AG04450 (cell line): ENCODE measurements at regions not wholly inside any gene's neighbourhood (a gene's known extent, or its start where the extent isn't known, plus 50 kb on each side); places are given as distances from the start of the nearest gene placed in this dataset.

ENCODE experiments used
- CTCF ChIA-PET: fragments of 300-600, 350-600 bp; formaldehyde crosslinking; extraction: SDS; loops from one replicate; lab custom pipeline; 2022; ENCODE audit warnings: antibody characterized with exemption, inconsistent platforms; lab: Charles Lee
- POLR2A ChIA-PET: fragments of 350-600 bp; formaldehyde crosslinking; extraction: SDS; loops from one replicate; lab custom pipeline; 2021; ENCODE audit warnings: antibody characterized with exemption, inconsistent platforms; lab: Yijun Ruan, JAX
- DNase-seq: peaks from one replicate; pipeline ENCODE4 v3.0.0-alpha.2; 2011; ENCODE audit warnings: low read depth, low spot score
- H3K27ac ChIP-seq: one replicate; pipeline ENCODE4 v1.5.1; 2012; ENCODE audit warnings: low read depth, low read length, control low read depth
- H3K27me3 ChIP-seq: one replicate; pipeline ENCODE4 v1.6.0; 2012; ENCODE audit warnings: low read length; ENCODE audit not compliant: control insufficient read depth, insufficient read depth
- H3K4me3 ChIP-seq: 2 replicates; pipeline ENCODE4 v1.5.1; 2011; ENCODE audit warnings: mild to moderate bottlenecking, low read depth, low read length, control low read depth
- H3K9me3 ChIP-seq: 2 replicates; pipeline ENCODE4 v1.5.1; 2012; ENCODE audit warnings: low read length; ENCODE audit not compliant: control insufficient read depth, insufficient read depth
- TF ChIP-seq, protein P1 (sequence below): IDR thresholded peaks from 2 replicates; pipeline ENCODE4 v1.5.1; 2011; ENCODE audit warnings: low read depth, low read length, control low read depth, inconsistent platforms

DNA sequence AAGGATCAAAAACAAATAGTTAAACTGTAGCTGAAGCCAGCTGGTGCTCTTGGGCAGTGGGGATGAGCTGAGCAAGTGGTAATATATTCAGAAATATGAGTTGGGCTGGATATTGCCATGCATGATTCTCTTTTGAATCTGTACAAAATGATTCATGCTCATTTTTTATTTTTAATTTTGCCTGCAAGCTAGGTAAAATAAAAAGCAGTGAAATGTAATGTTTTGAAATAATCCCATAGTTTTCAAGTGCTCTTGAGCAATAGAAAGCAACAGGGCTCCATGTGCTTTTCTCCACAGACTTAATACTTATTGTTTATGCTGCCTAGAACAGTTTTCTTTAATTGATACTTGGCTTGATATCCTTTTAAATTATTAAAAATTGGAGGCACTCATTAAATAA, 489.3 kb downstream of the TLE4 start:
- TF ChIP-seq, protein P1, sequence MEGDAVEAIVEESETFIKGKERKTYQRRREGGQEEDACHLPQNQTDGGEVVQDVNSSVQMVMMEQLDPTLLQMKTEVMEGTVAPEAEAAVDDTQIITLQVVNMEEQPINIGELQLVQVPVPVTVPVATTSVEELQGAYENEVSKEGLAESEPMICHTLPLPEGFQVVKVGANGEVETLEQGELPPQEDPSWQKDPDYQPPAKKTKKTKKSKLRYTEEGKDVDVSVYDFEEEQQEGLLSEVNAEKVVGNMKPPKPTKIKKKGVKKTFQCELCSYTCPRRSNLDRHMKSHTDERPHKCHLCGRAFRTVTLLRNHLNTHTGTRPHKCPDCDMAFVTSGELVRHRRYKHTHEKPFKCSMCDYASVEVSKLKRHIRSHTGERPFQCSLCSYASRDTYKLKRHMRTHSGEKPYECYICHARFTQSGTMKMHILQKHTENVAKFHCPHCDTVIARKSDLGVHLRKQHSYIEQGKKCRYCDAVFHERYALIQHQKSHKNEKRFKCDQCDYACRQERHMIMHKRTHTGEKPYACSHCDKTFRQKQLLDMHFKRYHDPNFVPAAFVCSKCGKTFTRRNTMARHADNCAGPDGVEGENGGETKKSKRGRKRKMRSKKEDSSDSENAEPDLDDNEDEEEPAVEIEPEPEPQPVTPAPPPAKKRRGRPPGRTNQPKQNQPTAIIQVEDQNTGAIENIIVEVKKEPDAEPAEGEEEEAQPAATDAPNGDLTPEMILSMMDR, result no peak
- ChIA-PET POLR2A (no interaction called here), CTCF (no interaction called here)
- Histone ChIP-seq H3K27ac (no peak overlapping the region), H3K9me3 (peaks cover 3% of the 10 kb centered on the region; the same call in 1 of the 2 replicates), H3K27me3 (no peaks in the 10 kb centered on the region), H3K4me3 (no peak overlapping the region)
- DNase-seq, result no peak

DNA sequence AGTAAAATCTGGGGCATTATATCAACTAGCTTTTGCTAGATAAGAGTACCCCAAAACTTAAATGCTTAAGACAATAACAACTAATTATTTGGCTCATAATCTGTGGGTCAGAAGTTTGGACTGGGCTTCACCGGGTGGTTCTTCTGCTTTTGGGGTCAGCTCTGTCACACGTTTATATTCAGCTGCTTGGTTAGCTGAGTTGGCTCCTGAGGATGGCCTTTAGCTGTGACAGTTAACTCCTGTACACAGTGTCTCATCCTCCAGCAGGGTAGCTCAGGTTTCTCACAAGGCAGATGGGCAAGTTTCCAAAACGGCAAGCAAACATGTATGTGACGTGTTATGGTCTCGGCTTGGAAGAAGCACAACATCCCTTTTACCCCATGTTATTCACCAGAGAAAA, 488.2 kb downstream of the TLE4 start:
- ChIA-PET POLR2A (no interaction called here), CTCF (no interaction called here)
- TF ChIP-seq, protein P1, result no peak
- no peak overlapping the region for H3K27ac ChIP-seq
- H3K9me3 ChIP-seq, result peaks cover 3% of the 10 kb centered on the region; the same call in 1 of the 2 replicates
- no peak for DNase-seq
- no peaks in the 10 kb centered on the region for H3K27me3 ChIP-seq
- no peak overlapping the region for H3K4me3 ChIP-seq

DNA sequence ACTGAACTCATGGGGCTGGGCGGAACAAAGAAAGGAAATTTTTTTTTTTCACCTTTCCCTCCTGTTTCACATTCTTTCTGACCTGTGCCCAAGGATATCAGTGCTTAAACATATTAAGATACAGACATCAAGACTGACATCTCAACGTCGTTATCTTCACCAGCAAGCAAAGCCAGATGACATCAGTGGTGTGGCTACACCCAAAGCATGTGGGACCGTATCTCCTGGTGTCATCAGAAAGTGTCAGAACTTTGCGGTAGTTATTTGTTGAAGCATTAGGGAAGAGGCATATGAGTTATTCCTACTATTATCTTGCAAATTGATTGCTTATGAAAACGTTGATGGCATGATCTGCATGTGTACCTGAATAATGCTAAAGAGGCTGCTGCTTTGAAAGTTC, 487.4 kb downstream of the TLE4 start:
- no peak overlapping the region for H3K4me3 ChIP-seq

DNA sequence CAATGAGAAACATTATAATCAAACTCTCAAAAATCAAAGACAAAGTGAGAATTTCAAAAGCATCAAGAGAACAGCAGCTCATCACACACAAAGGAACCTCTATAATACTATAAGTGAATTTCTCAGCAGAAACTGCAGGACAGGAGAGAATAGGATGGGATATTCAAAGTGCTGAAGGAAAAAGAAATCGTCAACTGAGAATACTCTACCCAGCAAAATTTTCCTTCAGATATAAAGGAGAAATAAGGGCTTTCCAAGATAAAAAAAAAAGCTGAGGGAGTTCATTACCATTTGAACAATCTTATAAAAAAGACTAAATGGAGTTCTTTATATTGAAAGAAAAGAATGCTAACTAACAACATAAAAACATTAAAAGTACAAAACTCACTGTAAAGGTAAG, 481.1 kb downstream of the TLE4 start:
- POLR2A ChIA-PET, result no interaction called here
- CTCF ChIA-PET, result no interaction called here
- Histone ChIP-seq H3K27me3 (no peaks in the 10 kb centered on the region), H3K27ac (no peak overlapping the region), H3K4me3 (no peak overlapping the region), H3K9me3 (no peaks in the 10 kb centered on the region)
- DNase-seq, result no peak
- TF ChIP-seq, protein P1, result no peak

More for the DNA sequence above, 487.4 kb downstream of the TLE4 start:
- TF ChIP-seq, protein P1, result no peak
- DNase-seq, result no peak
- Histone ChIP-seq H3K27ac (no peak overlapping the region), H3K27me3 (no peaks in the 10 kb centered on the region), H3K9me3 (peaks cover 3% of the 10 kb centered on the region; the same call in 1 of the 2 replicates)
- ChIA-PET POLR2A (no interaction called here), CTCF (interaction anchor here (0.6 kb wide), 1 partner anchor 1614 kb away, joined by 5 read pairs; no protein-coding TSS in a partner anchor)

DNA sequence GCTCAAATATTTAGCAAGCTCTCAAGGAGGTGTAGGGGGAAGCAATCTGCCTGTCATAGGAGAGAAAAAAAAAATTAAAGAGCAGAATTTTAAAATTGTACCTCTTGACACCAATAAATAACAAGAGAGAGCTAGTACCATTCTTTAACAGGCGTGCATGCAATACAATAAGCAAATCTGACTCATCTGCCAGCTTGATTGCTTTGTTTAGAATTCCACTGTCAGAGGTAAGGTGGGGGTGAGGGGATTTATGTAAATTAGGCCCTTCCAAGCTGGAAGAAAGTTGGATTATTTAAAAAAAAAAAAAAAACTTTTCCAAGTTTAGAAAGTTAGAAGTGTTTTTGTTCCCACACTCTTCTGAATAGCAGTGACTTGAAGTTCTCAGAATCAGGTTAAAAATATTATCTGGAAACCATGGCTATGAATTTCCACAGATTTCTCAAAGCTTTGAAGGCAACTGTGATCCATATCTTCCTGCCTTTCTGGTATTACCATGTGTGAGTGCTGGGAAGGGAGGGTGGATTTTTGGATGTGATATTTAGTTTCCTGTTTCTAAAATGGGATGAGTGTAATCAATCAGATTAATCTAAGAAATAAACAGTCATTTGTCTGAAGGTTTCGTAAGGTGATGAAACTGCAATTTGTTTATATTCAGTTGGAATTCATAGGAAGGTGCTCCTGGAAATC, 477.5 kb downstream of the TLE4 start:
- no peak for DNase-seq
- POLR2A ChIA-PET, result interaction anchor here (0.6 kb wide), 1 partner anchor 163 kb away, joined by 4 read pairs; no protein-coding TSS in a partner anchor
- Histone ChIP-seq H3K27ac (no peak overlapping the region), H3K9me3 (no peaks in the 10 kb centered on the region), H3K4me3 (no peak overlapping the region), H3K27me3 (no peaks in the 10 kb centered on the region)
- CTCF ChIA-PET, result interaction anchor here (0.6 kb wide), 1 partner anchor 75 kb away, joined by 6 read pairs; no protein-coding TSS in a partner anchor
- TF ChIP-seq, protein P1, result no peak
